ENCODE measurements at regions not wholly inside any gene's neighbourhood (a gene's known extent, or its start where the extent isn't known, plus 50 kb on each side); places are given as distances from the start of the nearest gene placed in this dataset.

DNA sequence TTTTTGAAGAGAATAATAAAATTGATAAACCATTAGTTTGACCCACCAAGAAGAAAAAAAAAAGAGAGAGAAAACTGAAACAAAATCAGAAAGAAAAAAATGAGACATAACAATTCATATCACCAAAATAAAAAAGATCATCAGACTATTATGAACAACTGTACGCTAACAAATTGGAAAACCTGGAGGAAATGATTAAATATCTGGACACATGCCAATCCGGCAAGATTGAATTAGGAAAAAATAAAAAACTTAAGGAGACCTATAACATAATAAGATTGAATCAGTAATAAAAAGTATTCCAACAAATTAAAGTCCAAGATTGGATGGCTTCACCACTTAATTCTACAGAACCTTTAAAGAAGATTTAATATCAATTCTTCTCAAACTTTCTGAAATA, 136.7 kb downstream of the CASP12 start:
- no peak overlapping the region for H2AFZ ChIP-seq (replicated peaks)
- no peak overlapping the region for H3K4me3 ChIP-seq
- no peak overlapping the region for H3K27ac Mint-ChIP-seq
- H3K27ac ChIP-seq: no peak overlapping the region
- no peaks in the 10 kb centered on the region for H3K36me3 ChIP-seq
- H3K4me3 Mint-ChIP-seq: no peak overlapping the region
- no peaks in the 10 kb centered on the region for H3F3A ChIP-seq (ENCODE audit: low read depth)
- H3K79me2 ChIP-seq (ENCODE audit: low read depth): no peaks in the 10 kb centered on the region
- H3K36me3 Mint-ChIP-seq: no peaks in the 10 kb centered on the region
- no peaks in the 10 kb centered on the region for H3K9me3 ChIP-seq (ENCODE audit: low read depth)
- H3K27me3 ChIP-seq: no peaks in the 10 kb centered on the region
- DNase-seq (ENCODE audit: low spot score): no peak
- H3K4me1 Mint-ChIP-seq: no peaks in the 10 kb centered on the region
- peaks cover 18% of the 10 kb centered on the region for H3K9me3 Mint-ChIP-seq
- H4K20me1 ChIP-seq (ENCODE audit: low read depth): no peaks in the 10 kb centered on the region
- no peak overlapping the region for H3K4me2 ChIP-seq
- no peak overlapping the region for H3K9ac ChIP-seq
- H3K4me1 ChIP-seq: no peaks in the 10 kb centered on the region
- peaks cover 7% of the 10 kb centered on the region for H3K27me3 Mint-ChIP-seq (ENCODE audit: insufficient read depth, low read depth)
- no peak for TF ChIP-seq CTCF (IDR thresholded peaks at IDR 0.05)
- no peak for TF ChIP-seq EZH2phosphoT487 (IDR thresholded peaks at IDR 0.05)
- no peak for TF ChIP-seq EZH2 (IDR thresholded peaks at IDR 0.05)

DNA sequence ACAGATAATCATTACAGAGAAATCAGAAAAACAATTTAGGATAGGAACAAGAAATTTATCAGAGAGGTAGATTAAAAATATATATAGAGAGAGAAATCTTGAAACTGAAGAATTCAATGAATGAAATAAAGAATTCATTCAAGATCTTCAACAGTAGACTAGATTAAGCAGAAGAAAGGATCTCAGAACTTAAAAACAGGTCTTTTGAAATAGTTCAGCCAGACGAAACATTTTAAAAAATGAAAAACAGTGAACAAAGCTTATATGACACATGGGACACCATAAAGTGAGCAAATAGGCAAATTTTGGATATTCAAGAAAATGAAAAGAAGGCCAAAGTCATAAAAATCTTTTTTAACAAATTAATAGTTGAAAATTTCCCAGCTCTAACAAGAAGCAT, 138.8 kb downstream of the CASP12 start:
- Mint-ChIP-seq H3K27ac (no peak overlapping the region), H3K4me3 (no peak overlapping the region), H3K4me1 (no peaks in the 10 kb centered on the region), H3K9me3 (peaks cover 18% of the 10 kb centered on the region), H3K36me3 (no peaks in the 10 kb centered on the region), H3K27me3 (ENCODE audit: insufficient read depth, low read depth) (peaks cover 5% of the 10 kb centered on the region)
- Histone ChIP-seq H3K4me3 (no peak overlapping the region), H3K4me1 (no peaks in the 10 kb centered on the region), H3K79me2 (ENCODE audit: low read depth) (no peaks in the 10 kb centered on the region), H2AFZ (replicated peaks) (no peak overlapping the region), H3K9ac (no peak overlapping the region), H3K36me3 (no peaks in the 10 kb centered on the region), H4K20me1 (ENCODE audit: low read depth) (no peaks in the 10 kb centered on the region), H3K9me3 (ENCODE audit: low read depth) (no peaks in the 10 kb centered on the region), H3K27me3 (no peaks in the 10 kb centered on the region), H3F3A (ENCODE audit: low read depth) (no peaks in the 10 kb centered on the region), H3K4me2 (no peak overlapping the region), H3K27ac (no peak overlapping the region)
- DNase-seq (ENCODE audit: low spot score): no peak
- no peak for TF ChIP-seq EZH2 (IDR thresholded peaks at IDR 0.05)
- no peak for TF ChIP-seq CTCF (IDR thresholded peaks at IDR 0.05)
- no peak for TF ChIP-seq EZH2phosphoT487 (IDR thresholded peaks at IDR 0.05)

DNA sequence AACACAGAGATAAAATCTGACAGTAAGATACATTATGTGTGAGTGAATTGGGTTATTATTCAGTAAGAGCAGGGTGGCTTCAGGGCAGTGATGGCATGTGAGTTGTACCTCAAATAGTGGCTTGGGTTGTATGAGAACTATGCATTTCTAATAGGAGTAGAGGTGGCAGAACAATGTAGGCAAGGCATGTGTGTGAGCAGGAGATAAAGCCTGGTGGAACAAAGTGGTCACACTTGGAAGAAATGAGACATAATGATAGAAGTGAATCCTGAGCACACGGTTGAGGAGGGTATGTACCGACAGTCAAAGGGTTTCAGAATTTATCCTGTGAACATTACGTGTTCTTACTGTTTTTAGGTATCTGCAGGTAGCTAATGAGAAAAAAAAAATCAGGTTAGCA, 159.3 kb downstream of the CASP12 start:
- Histone ChIP-seq H3K27ac (no peak overlapping the region), H3K79me2 (ENCODE audit: low read depth) (no peaks in the 10 kb centered on the region), H3K4me1 (no peaks in the 10 kb centered on the region), H3F3A (ENCODE audit: low read depth) (no peaks in the 10 kb centered on the region), H3K27me3 (no peaks in the 10 kb centered on the region), H3K9me3 (ENCODE audit: low read depth) (no peaks in the 10 kb centered on the region), H3K4me3 (no peak overlapping the region), H4K20me1 (ENCODE audit: low read depth) (no peaks in the 10 kb centered on the region), H3K36me3 (no peaks in the 10 kb centered on the region), H3K9ac (no peak overlapping the region), H2AFZ (replicated peaks) (no peak overlapping the region), H3K4me2 (no peak overlapping the region)
- no peaks in the 10 kb centered on the region for H3K4me1 Mint-ChIP-seq
- H3K4me3 Mint-ChIP-seq: no peak overlapping the region
- TF ChIP-seq EZH2 (IDR thresholded peaks at IDR 0.05) (no peak), EZH2phosphoT487 (IDR thresholded peaks at IDR 0.05) (no peak), CTCF (IDR thresholded peaks at IDR 0.05) (no peak)
- no peaks in the 10 kb centered on the region for H3K36me3 Mint-ChIP-seq
- no peaks in the 10 kb centered on the region for H3K9me3 Mint-ChIP-seq
- DNase-seq (ENCODE audit: low spot score): no peak
- H3K27me3 Mint-ChIP-seq (ENCODE audit: insufficient read depth, low read depth): no peaks in the 10 kb centered on the region
- no peak overlapping the region for H3K27ac Mint-ChIP-seq

GRCh38 chr11:104738208-104738607, 160.1 kb downstream of the CASP12 start:
- no peak overlapping the region for H3K27ac ChIP-seq
- no peak overlapping the region for H3K4me3 Mint-ChIP-seq
- no peaks in the 10 kb centered on the region for H3F3A ChIP-seq (ENCODE audit: low read depth)
- H3K9me3 Mint-ChIP-seq: no peaks in the 10 kb centered on the region
- H2AFZ ChIP-seq (replicated peaks): no peak overlapping the region
- H3K4me1 ChIP-seq: no peaks in the 10 kb centered on the region
- no peak overlapping the region for H3K4me3 ChIP-seq
- H3K36me3 ChIP-seq: no peaks in the 10 kb centered on the region
- no peaks in the 10 kb centered on the region for H3K27me3 ChIP-seq
- no peak overlapping the region for H3K9ac ChIP-seq
- no peak overlapping the region for H3K4me2 ChIP-seq
- no peaks in the 10 kb centered on the region for H3K27me3 Mint-ChIP-seq (ENCODE audit: insufficient read depth, low read depth)
- H3K27ac Mint-ChIP-seq: no peak overlapping the region
- H3K79me2 ChIP-seq (ENCODE audit: low read depth): no peaks in the 10 kb centered on the region
- H3K36me3 Mint-ChIP-seq: no peaks in the 10 kb centered on the region
- H4K20me1 ChIP-seq (ENCODE audit: low read depth): no peaks in the 10 kb centered on the region
- no peaks in the 10 kb centered on the region for H3K4me1 Mint-ChIP-seq
- no peaks in the 10 kb centered on the region for H3K9me3 ChIP-seq (ENCODE audit: low read depth)
- TF ChIP-seq CTCF (IDR thresholded peaks at IDR 0.05) (no peak), EZH2 (IDR thresholded peaks at IDR 0.05) (no peak), EZH2phosphoT487 (IDR thresholded peaks at IDR 0.05) (no peak)
- DNase-seq (ENCODE audit: low spot score): no peak
